CD4-positive, alpha-beta T cell (primary cell): ENCODE measurements at regions not wholly inside any gene's neighbourhood (a gene's known extent, or its start where the extent isn't known, plus 50 kb on each side); places are given as distances from the start of the nearest gene placed in this dataset.
A peak's percentile ranks its signal among the peaks of the same experiment; 100 is the strongest.

Source experiments
- ATAC-seq: fragments of 200-7000 bp; cut with Tn5 transposase; one replicate; pipeline ENCODE4 v1.10.0; 2022; ENCODE audit warnings: mild to moderate bottlenecking; ENCODE audit not compliant: poor library complexity
- CTCF ChIA-PET: fragments of 350-600 bp; sonication (Branson Sonifier 250); formaldehyde crosslinking; loops from one replicate; lab custom pipeline; 2021; ENCODE audit warnings: antibody characterized with exemption, inconsistent platforms; lab: Charles Lee
- POLR2A ChIA-PET: fragments of 350-600 bp; sonication (Branson Sonifier 250); formaldehyde crosslinking; loops from one replicate; lab custom pipeline; 2021; ENCODE audit warnings: antibody characterized with exemption, inconsistent platforms; lab: Charles Lee
- DNase-seq, 14 experiments: peaks; one replicate each; pipeline ENCODE4 v3.0.0-alpha.2; 2013 to 2020; ENCODE audit warnings: mixed read lengths in 2 of 14
- H3K27ac ChIP-seq, 2 donors: one replicate each; pipeline versions ENCODE4 v1.5.1 to v1.7.0; 2013; ENCODE audit warnings: low read length in 2 of 2, low read depth in 1 of 2, mild to moderate bottlenecking in 1 of 2
- H3K27me3 ChIP-seq, 2 experiments: 1 replicate in 1 of 2; 2 replicates in 1 of 2; pipeline versions ENCODE4 v1.6.1 to v1.7.0; 2013; ENCODE audit warnings: low read length in 2 of 2, control low read depth in 1 of 2, mild to moderate bottlenecking in 1 of 2, moderate library complexity in 1 of 2; ENCODE audit not compliant: insufficient read depth in 2 of 2, control insufficient read depth in 1 of 2
- H3K36me3 ChIP-seq: one replicate; pipeline ENCODE4 v1.6.1; 2013; ENCODE audit warnings: low read length, control low read depth; ENCODE audit not compliant: insufficient read depth
- H3K4me1 ChIP-seq: one replicate; pipeline ENCODE4 v1.6.1; 2013; ENCODE audit warnings: low read length, control low read depth; ENCODE audit not compliant: insufficient read depth
- H3K4me3 ChIP-seq: one replicate; pipeline ENCODE4 v1.5.1; 2013; ENCODE audit warnings: mild to moderate bottlenecking, low read length, moderate library complexity
- H3K9me3 ChIP-seq, 2 experiments: 1 replicate in 1 of 2; 2 replicates in 1 of 2; pipeline versions ENCODE4 v1.6.1 to v1.7.0; 2013; ENCODE audit warnings: low read length in 2 of 2, mild to moderate bottlenecking in 2 of 2, control low read depth in 1 of 2, moderate library complexity in 1 of 2; ENCODE audit not compliant: control insufficient read depth in 1 of 2, insufficient read depth in 1 of 2
- H3K27ac Mint-ChIP-seq: one replicate; pipeline ENCODE4 v1.8.0; 2020; ENCODE audit warnings: mixed read lengths
- H3K27me3 Mint-ChIP-seq: one replicate; pipeline ENCODE4 v1.8.0; 2021; ENCODE audit warnings: mixed read lengths
- H3K36me3 Mint-ChIP-seq: one replicate; pipeline ENCODE4 v1.8.0; 2021; ENCODE audit warnings: low read depth, mixed read lengths
- H3K4me1 Mint-ChIP-seq: one replicate; pipeline ENCODE4 v1.8.0; 2021; ENCODE audit warnings: low read depth, mixed read lengths
- H3K4me3 Mint-ChIP-seq: one replicate; pipeline ENCODE4 v1.8.0; 2020; ENCODE audit warnings: mild to moderate bottlenecking, mixed read lengths
- H3K9me3 Mint-ChIP-seq: one replicate; pipeline ENCODE4 v1.8.0; 2020; ENCODE audit warnings: mixed read lengths
- CTCF ChIP-seq: fragments of 200-600 bp; IDR thresholded peaks from one replicate; pipeline ENCODE4 v1.8.0; 2022; ENCODE audit warnings: antibody characterized with exemption, mild to moderate bottlenecking
- intact Hi-C, 2 experiments: fragments of 100-400 bp; cut with DNase I in 1 of 2; cut with micrococcal nuclease in 1 of 2; formaldehyde crosslinking; loops; one replicate each; pipeline versions ENCODE4 v1.15.1 to v1.9.0; 2023 to 2025; cut with DNase I, micrococcal nuclease

- no peaks in the 10 kb centered on the region for H3K36me3 ChIP-seq
- Mint-ChIP-seq H3K27ac (peak overlapping the region; percentile 13), H3K9me3 (no peaks in the 10 kb centered on the region), H3K4me1 (peaks cover 51% of the 10 kb centered on the region), H3K36me3 (no peaks in the 10 kb centered on the region), H3K4me3 (peak overlapping the region; percentile 30), H3K27me3 (no peaks in the 10 kb centered on the region)
- intact Hi-C loops: no loop called here
- no peak overlapping the region for H3K4me3 ChIP-seq
- no peaks in the 10 kb centered on the region for H3K9me3 ChIP-seq
- peak in 8 of 14 experiments; percentile 0 to 57 (median 21) for DNase-seq
- ATAC-seq: peak; percentile 63
- no peak for TF ChIP-seq CTCF
- H3K27me3 ChIP-seq: no peaks in the 10 kb centered on the region
- ChIA-PET CTCF (no interaction called here), POLR2A (interaction anchor here (1.0 to 1.7 kb wide), 2 partner anchors 9 to 49 kb away, joined by 3 to 5 read pairs; no protein-coding TSS in a partner anchor)
- peaks cover 11% of the 10 kb centered on the region for H3K4me1 ChIP-seq
- H3K27ac ChIP-seq: no peak overlapping the region
Observed at GRCh38 chr4:113825272-113825671, 63.7 kb upstream of the CAMK2D start.

DNA sequence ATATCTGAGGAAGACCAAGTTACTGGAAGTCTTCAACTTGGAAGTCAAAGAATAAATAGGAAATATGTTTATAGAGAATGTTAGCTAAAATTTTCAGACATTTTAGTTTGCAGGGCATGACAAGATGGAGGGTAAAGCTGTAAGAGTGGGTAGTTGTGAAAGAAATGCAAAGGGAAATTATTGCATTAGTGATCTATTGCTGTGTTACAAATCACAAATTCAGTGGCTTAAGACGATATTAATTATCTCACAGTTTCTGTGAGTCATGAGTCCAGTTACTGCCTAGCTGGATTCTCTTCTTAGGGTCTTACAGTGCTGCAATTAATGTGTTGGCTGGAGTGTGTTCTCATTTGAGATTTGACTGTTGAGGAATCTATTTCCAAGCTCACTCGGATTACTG, 62.9 kb upstream of the CAMK2D start:
- no peak for TF ChIP-seq CTCF
- Mint-ChIP-seq H3K9me3 (no peaks in the 10 kb centered on the region), H3K36me3 (no peaks in the 10 kb centered on the region), H3K4me3 (no peak overlapping the region), H3K4me1 (peaks cover 51% of the 10 kb centered on the region), H3K27ac (peak overlapping the region; percentile 13), H3K27me3 (no peaks in the 10 kb centered on the region)
- Histone ChIP-seq H3K27me3 (no peaks in the 10 kb centered on the region), H3K36me3 (no peaks in the 10 kb centered on the region), H3K4me1 (peaks cover 11% of the 10 kb centered on the region), H3K4me3 (no peak overlapping the region), H3K9me3 (no peaks in the 10 kb centered on the region), H3K27ac (no peak overlapping the region)
- intact Hi-C loops: no loop called here
- no peak for DNase-seq
- ATAC-seq: no peak
- ChIA-PET CTCF (no interaction called here), POLR2A (interaction anchor here (1.7 kb wide), 1 partner anchor 10 kb away, joined by 5 read pairs; no protein-coding TSS in a partner anchor)

- ChIA-PET POLR2A (no interaction called here), CTCF (no interaction called here)
- H3K4me1 ChIP-seq: peaks cover 11% of the 10 kb centered on the region
- Mint-ChIP-seq H3K27ac (no peak overlapping the region), H3K4me1 (peaks cover 51% of the 10 kb centered on the region), H3K27me3 (no peaks in the 10 kb centered on the region), H3K9me3 (no peaks in the 10 kb centered on the region), H3K36me3 (no peaks in the 10 kb centered on the region), H3K4me3 (no peak overlapping the region)
- H3K9me3 ChIP-seq: no peaks in the 10 kb centered on the region
- H3K4me3 ChIP-seq: no peak overlapping the region
- intact Hi-C loops: no loop called here
- peak in 3 of 14 experiments; percentile 9 to 35 (median 28) for DNase-seq
- no peak for ATAC-seq
- no peaks in the 10 kb centered on the region for H3K27me3 ChIP-seq
- no peaks in the 10 kb centered on the region for H3K36me3 ChIP-seq
- no peak overlapping the region for H3K27ac ChIP-seq
- TF ChIP-seq CTCF: no peak
Observed at GRCh38 chr4:113823291-113823659, 61.7 kb upstream of the CAMK2D start.
